ENCODE measurements at regions not wholly inside any gene's neighbourhood (a gene's known extent, or its start where the extent isn't known, plus 50 kb on each side); places are given as distances from the start of the nearest gene placed in this dataset.

DNA sequence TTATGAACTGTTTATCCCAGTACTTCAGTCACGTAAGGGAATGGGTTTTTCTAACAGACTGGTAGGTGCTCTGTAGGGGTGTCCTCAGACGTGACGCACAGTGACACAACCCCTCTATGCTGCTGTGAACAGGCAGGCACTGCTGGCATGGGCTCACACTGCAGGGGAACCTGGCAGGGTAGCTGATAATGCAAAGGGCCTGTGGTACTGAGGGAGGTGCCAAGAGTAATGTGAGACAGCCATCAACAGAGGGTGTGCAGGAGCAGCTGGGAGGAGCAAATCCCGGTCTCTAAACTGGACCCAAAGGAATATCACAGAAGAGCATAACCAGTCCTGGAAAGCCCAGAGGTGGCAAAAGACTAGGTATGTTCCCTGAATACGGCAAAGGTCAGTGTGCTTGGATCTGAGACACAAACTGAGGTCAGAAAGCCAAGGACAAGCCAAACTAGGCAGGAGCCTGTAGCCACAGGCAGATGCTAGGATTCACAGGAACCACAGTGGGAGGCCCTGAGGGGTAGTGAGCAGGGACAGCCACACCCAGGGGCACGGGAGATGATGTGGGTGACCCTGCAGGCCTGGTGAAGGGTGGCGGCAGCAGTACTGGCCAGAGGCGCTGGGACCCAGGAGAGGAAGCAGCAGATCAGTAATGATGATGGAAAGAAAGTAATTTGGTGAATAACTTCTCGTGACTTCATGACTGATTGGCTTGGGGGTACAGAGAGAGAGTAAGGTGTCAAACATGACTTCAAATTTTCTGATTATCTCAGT, 248.1 kb upstream of the CHRNA7 start:
- no peak for DNase-seq

DNA sequence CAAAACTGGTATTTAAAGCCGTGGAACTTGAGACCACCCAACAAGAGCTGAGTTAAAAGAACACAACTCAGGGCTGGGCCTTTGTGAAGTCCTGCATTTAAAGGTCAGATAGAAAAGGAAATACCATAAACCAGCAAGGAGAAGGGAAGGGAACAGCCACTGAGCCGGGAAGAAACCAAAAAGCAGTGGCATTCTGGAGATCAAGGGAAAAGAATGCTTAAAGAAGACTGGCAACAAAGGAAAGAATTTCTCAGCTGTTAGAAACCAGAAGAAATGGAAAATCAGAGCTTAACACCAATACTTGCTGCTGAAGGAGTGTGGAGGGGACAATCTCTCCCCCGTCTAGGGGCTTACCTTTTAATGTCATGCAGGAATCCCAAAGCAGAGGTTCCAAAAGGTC, 247.4 kb upstream of the CHRNA7 start:
- no peak for DNase-seq

DNA sequence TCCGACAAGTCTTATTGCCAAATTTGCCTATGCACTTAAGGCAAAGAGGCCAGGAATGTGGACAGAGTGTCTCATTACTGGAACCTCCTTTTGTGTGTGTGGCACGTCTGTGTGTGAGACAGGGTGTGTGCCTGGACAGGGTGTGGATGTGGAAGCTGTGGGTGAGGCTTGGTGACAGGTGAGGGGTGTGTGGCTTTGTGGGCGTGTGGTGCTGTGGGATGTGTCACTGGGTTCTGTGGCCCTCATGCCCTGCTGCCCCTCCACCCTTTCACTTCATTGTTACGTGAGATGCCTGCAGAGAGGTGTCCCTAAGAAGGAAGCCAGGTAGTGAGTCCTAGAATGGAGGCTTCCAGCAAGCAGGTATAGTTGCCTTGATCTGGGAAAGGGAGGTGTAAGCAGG, 244.0 kb upstream of the CHRNA7 start:
- no peak for DNase-seq

DNA sequence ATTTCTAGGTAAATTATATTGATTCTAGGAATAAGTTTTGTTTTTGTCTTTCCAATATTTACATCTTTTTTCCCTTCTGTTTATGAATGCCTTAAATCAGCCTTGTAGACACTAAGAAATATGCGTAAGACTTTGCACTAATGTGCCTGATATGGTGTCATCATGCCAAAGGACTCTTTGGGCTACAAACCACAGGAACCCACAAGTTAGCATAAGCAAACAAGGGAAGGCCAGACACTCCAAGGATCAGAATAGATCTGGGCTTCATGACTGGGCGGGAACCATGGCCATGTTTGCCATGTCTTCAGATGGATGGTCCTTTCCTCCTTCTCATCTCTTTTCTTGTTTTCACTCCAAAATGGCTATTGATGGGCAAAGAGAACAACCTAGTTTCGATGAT, 242.2 kb upstream of the CHRNA7 start:
- no peak for DNase-seq

DNA sequence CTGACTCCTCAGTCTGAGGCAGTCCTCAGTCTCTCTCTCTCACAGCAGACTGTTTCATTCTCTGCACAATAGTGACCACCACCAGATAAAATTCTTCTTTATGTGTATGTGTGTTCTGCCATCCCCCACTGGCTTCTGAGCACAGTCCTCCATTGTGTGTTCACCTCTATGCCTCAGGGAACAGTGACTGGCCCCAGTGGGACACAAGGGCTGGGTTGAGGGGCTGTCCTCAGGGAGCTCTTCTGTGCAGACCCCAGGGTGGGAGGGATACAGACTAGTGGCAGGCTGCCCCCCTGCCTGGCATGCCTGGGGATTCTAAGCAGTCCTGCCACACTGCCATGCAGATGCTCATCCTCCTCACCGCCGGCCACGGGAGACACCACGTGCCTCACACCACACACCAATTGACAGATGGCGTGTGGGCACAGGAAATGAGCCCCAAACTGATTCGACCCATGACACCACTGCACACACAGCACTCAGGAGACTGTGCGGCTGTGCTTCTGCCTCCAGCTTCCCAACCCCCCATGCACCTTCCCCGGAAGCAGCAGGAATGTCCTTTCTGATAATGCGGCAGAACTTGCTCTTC, 237.6 kb upstream of the CHRNA7 start:
- no peak for DNase-seq

DNA sequence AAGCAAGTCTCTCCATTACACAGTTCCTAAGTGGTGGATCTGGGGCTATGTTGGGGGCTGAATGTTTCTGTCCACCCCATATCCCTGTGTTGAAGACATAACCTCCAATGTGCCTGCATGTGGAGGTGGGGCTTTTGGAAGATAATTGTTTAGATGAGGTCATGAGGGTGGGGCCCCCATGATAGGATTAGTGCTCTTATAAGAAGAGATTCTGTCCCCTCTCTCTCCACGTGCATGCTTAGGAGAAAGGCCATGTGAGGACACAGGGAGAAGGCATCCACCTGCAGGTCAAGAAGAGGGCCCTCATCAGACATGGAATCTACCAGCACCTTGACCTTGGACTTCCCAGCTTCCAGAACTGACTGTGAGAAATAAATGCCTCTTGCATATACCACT, 231.0 kb upstream of the CHRNA7 start:
- DNase-seq: no peak

DNA sequence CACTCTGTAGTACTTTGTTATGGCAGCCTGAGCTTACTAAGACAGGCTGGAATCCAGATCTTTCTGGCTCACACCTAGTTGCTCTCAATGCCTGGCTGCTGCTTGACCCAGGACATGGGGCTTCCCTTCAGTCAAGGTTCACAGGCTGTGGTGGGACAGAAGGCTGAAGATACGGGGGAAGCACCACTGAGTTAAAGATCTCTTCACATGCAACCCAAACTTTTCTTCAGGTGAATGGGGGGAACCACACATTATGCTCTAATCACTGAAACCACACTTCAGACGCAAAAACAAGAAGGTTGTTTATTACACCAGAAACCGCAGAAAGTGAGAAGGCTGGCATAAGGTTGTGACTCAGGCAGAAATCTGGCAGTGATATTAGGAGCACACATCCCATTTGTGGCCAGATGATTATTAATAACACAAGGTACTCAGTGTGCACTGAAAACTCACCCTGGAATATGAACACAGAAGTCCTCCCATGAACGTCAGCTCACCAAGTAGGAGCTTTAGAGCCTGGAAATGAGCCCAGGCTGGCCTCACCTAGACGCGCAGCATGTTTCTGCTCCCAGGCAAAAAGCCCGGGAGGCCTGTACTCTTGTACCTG, 230.5 kb upstream of the CHRNA7 start:
- DNase-seq: no peak

DNA sequence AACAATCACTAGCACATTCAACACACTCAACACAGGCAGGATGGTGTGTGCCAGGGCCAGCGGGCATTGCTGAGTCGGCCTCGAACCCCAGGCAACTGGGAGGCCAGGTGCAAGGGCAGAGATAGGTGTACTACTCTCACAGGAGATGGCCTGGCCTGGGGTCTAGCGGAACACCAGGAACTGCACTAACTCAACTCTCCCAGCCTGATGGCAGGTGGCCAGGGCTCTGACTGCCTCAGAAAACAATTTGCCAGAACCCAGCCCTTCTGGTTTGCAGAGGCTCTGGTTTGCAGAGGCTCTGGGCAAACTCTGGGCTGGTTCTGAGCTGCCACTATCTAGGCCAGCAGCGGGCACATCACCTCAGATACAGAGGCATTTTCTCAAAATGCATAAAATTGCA, 229.2 kb upstream of the CHRNA7 start:
- DNase-seq: no peak

DNA sequence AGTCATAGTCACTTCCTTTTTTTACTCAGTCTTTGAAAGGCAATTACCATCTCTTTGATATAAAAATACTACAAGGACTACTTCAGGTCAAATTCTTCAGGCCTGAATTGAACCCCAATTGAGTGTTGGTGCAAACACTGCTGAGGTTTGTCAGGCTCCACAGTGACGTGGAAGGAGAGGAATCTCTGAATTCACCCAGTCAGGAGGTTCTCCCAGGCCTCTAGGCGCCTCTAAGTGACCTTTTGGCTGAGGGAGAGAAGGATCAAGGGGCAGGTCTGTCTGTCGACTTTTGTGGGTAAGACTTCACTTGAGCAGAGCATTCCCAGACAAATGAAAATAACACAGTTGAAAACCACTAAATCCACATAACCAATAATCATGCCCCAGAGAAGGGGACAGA, 227.6 kb upstream of the CHRNA7 start:
- no peak for DNase-seq

DNA sequence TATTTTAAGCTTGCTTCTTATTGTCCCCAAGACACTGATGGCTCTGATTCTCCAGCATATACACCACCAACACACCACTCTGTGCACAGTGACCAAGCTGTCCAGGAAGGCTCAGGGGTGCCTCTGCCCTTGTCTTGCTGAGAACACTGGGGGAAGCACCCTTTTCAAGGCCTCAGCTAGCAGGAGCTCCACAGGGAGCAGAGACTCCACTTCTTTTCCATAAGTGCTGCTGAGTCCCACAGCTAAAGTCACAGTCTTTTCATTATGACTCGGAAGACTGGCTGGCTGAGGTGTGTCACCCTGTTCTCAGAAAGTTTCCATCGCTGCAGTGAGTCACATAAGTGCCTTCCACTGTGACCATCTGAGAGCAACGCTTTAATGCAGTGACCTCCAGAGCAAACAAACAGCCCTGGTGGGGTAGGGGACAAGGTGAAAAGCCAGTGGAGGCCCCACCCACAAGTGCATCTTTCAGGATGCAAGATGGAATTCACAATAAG, 226.9 kb upstream of the CHRNA7 start:
- DNase-seq: no peak

DNA sequence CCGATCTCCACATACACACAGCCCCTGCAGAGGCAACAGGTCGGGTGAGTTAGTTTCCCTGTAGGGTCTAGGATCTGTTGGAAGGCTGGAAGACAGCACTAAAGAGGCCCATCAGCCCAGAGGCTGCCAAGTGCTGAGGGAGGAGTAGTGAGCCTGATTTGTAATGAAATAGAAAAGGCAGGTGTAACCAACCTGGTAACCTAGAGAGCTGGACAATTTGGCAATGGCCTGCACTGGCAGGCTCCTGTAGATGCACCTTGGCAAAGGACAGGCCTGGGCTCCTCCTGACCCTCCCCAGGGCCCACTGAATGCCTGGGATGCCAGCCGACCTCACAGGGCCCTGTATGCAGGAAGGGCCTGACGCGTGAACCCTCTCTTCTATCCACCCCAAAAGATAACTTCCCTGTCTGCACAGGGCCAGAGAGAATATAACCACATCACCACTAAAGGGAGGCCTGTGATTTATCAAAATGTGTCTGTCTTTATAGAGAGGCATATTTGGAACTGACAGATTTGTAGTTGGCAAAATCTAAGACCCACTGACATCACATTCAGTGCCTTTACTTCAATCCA, 225.1 kb upstream of the CHRNA7 start:
- DNase-seq: no peak

DNA sequence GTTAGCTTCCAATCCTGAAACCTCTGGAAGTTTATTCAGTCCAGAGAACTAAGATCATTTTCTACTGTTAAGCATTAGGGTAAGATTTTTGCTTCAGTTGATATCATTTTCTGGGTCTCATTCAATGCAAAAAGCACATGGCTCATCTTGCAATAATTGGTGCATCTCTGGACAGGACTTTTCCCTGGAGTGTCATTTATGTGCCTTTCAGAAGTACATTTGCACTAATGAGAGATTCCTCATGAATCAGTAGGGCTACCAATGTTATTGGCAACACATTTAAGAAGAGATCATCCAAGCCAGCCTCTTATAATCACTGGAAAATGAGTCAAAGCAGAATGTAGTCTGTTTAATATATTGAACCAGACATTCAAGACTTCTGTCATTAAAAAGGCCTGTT, 224.2 kb upstream of the CHRNA7 start:
- no peak for DNase-seq

DNA sequence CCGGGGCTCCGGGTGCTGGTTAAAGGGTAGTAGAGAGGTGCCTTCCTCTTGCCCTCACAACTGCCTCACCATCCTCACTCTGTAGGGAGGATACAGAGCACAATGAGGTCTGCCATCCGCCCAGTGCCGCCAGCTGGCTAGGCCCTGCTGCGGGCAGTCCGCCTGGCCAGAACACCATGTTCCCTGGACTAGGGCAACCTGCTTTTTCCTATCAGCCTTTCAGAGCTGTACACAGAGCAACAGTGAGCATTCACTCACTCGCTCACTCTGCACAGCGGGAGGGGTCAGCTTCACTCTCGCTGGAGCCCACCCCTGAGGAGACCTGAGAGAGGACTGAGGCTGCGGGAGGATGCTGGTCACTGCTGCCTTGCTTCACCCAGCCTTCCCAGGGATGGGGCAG, 218.7 kb upstream of the CHRNA7 start:
- DNase-seq: no peak

DNA sequence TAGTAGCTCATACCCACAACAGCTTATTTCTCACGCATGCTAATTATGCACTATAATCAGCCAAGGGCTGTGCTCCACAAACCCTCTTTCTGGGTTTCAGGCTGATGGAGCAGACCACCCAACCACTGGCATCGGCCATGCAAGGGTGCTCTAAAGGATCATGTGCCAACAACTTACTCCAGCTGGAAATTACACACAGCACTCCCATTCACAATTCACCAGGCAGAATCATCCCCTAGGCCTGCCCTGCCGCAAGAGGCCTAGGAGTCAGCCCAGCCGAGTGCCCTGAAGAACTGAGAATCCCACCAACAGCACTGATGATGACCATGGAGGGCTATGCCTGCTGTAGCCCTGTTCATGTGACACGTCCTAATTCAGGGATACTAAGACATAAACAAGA, 216.2 kb upstream of the CHRNA7 start:
- DNase-seq: no peak

DNA sequence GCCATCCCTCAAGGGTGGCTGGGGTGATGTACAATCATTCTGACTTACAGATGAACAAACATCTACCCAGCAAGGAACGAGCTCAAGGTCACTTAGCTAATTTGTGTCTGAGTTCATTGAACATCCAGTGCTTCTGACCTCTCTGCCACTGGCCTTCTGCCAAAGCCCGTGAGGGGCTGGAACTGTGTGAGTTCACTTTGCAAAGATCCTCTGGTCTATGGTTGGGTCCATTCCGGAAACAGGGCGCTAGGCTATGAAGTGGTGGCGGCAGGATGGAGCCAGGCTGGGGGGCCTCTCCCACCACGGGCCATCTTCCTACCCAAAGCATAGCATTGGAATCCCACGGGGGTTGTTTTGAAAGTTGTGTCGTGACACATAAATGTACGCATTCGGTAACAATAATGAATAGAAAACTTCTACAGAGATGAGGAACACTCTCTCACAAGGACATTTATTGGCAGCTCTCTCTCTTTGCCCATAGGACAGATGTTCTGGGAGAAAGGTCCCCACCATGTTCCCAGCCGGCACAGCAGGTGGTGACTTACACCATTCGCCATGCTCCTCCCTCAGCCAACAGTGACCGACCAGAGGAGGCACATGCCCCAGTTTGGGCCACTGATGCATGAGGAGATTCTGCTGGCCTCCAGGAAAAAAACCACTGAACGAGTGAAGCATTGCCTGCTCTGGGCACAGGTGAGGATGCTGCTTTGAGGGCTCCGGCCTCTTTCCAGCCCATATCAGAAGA, 214.7 kb upstream of the CHRNA7 start:
- DNase-seq: no peak

DNA sequence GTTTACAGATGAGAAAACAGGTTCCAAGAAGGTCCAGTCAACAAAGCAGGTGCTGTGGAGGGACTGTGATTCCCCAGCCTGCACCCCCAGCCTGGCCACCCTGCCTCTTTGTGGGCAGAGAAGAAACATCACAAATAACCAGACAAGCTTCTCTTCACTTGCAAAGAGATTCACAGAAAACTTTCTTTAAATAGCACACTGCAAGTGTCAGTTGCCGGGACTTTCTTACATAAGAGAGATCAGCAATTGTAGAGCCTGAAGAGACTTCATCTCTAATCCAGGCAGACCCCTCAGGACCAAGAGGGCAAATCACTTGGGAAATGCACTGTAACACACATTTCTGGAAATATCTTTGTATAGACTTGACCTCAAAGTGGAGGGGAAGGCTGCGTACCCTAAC, 207.9 kb upstream of the CHRNA7 start:
- no peak for DNase-seq

DNA sequence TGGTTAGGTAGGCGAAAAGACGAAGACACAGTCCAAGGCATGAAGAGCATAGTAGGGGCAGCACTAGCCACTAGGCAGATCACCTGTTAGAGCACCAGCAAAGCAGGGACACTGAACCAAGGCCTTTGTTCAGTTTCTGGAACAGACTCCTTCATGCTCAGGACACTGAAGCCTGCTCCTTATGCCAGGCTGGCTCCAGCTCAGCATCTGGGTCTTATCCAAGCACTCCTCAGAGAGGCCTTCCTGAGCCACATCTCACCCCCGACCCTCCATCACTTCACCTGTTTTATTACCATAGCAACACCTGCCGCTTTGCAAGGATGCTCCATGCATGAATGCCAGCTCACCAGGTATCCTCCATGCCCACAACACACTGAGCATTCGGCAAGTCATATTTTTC, 206.3 kb upstream of the CHRNA7 start:
- no peak for DNase-seq

DNA sequence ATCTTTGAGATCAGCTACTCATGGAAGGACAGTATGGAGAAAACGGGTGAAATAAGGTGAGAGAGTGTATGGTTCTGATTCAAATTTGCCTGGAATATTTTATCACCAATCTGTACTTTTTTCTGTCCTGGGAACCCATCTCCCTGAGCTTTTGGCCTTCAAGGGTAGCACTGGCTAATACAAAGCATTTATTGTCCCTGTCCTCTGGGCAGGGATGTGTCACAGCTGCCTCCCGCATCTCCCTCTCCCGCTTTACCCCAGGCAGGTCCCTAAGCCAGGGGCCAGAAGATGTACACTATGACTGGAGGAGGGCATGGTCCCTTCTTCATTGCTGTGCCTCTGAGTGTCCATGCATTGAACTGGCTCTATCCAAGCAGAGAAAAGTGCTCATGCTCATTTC, 201.7 kb upstream of the CHRNA7 start:
- no peak for DNase-seq

DNA sequence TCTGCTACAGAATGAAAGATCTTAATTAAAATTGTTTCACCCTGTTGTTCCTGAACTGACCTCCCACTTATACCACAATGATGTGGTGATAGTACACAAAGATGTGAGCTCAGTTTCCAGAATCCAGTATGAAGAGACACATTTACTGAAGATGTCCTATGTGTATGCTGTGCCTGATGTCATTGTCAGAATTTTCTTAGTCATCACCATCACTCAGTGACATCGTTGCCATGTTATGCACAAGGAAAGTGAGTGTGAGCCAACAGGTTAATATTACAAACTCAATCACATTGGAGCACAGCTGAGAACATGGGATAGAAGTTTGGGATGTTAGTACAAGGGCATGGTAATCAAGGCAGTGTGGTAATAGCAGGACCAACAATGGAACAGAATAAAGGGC, 199.7 kb upstream of the CHRNA7 start:
- no peak for DNase-seq

DNA sequence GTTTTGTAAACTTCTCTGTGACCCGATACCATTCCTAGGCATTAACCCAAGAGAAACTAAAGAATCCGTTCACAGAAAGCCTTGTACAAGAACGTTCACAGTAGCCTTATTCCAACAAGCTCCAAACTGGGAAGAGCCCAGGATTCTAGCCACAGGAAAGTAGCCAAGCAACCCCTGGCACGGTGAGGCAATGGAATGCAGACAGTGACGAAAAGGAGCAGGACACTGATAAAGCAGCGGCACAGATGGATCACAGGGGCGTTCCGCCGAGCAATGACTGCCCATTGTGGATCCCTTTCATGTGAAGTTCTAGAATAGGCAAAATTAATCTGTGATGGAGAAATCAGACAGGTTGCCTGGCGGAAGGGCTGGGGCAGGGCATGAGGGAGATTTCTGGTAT, 198.7 kb upstream of the CHRNA7 start:
- DNase-seq: no peak

DNA sequence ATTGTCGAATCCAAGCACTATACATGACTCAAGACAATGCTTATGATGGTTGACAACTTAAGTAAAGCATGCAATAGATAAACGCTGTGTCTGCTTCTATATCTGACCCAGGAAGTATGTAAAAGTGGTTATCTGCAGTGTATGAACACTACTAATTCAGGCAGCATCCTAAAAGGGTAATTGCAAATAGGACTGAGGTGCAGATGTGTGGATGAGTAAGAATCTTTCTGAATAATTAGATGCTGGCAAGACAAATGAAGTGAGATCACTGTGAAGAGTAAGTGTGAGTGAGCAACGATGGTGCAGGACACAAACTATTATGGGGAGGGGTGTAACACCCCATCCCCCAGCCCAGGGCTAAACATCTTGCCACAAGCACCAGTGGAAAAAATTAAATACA, 195.7 kb upstream of the CHRNA7 start:
- DNase-seq: no peak

DNA sequence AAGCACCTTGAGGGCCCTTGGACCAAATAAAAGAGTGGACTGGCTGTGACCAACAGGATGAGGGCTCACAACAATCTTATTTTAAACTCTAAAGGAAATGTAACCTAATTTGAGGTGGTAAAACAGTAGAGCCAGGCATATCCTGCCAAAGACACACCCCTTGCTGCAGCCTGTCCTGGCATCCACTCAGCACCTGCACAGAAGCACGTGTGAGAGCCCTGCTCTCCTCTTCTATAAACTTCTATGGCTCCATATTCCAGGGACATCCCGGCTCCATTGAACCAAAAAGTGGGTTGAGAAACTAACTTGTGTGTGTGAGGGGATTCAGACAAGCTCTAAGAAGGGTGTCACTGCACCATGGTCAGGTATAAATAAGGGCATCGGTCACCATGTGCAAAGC, 190.9 kb upstream of the CHRNA7 start:
- no peak for DNase-seq

DNA sequence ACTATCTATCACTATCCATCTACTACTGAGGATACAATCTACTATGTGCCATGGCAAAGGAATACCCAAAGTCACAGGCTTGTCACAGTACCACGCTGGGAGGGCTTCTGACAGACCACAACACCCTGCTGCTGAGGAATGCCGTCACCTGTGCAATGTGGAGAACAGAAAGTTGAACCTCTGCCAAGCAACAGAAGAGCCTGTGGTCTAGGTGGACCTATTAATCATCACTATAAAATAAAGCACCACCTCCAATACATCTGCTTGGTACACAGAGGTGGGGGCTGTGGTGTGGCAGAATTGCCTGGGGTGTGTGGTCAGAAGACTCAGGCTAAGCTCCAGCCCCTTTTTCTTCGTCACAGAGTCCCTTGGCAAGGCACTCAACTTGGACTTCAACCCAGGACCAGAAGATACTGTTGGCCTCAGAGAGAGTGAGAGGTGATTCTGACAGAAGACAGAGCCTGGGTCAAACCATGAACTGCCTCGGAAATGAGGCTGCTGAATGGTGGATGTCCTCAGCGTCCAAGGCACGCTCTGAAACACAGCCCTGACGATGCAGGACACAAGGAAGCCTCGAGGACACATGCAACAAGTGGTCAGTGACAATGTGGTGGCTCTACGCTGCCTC, 189.4 kb upstream of the CHRNA7 start:
- no peak for DNase-seq
